ENCODE measurements at regions not wholly inside any gene's neighbourhood (a gene's known extent, or its start where the extent isn't known, plus 50 kb on each side); places are given as distances from the start of the nearest gene placed in this dataset.

DNA sequence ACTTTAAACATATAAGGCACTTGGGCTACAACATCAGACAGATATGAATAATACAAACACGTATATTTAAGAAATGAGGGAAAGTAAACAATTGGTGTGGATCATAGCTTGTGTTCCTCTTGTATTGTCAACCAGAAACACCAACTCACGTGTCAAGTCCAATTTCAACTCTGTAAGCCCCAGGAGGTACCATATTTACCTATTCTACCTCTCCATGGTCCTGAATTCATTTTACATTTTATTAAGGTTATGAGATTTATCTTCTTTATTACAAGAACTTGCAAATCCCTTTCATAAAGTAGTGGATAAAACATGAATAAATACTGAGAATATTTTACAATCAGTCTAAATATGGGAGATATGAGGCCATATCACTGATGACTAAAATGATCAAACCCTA is 501.6 kb downstream of the MAT2B start:
- H4K20me1 ChIP-seq (ENCODE audit: insufficient read depth, low read length): no peaks in the 10 kb centered on the region
- CTCF ChIA-PET (ENCODE audit: unreplicated experiment): no interaction called here
- no peak overlapping the region for H3K27ac ChIP-seq (ENCODE audit: low read depth, low read length, poor library complexity, severe bottlenecking)
- no TSS peak for BruUV-seq (replicated peaks)
- no peaks in the 10 kb centered on the region for H3K36me3 ChIP-seq (ENCODE audit: insufficient read depth, low read length)
- no peaks in the 10 kb centered on the region for H3K79me2 ChIP-seq (ENCODE audit: insufficient read depth, low read depth, low read length)
- DNase-seq (ENCODE audit: low spot score): no peak
- H3K9me2 ChIP-seq (ENCODE audit: insufficient read depth, low read length): no peaks in the 10 kb centered on the region
- no peak overlapping the region for H3K4me2 ChIP-seq (ENCODE audit: low read length)
- H3K4me3 ChIP-seq (ENCODE audit: low read depth, low read length, poor library complexity, severe bottlenecking): no peak overlapping the region
- no peak overlapping the region for H2AFZ ChIP-seq (ENCODE audit: low read length)
- intact Hi-C loops (cut with micrococcal nuclease; ENCODE audit: unreplicated experiment): loop anchor here (5.0 kb wide), 1 partner anchor 445 kb away; no protein-coding TSS in a partner anchor
- TF ChIP-seq EZH2phosphoT487 (IDR thresholded peaks at IDR 0.05; ENCODE audit: borderline replicate concordance, low read depth, low read length) (no peak), CTCF (conservative IDR thresholded peaks at IDR 0.05; ENCODE audit: low read length) (no peak)
- H3K9me3 ChIP-seq (ENCODE audit: low read length): no peaks in the 10 kb centered on the region
- POLR2A ChIA-PET: no interaction called here
- no peaks in the 10 kb centered on the region for H3K4me1 ChIP-seq (ENCODE audit: insufficient read depth, low read length, poor library complexity, severe bottlenecking)

DNA sequence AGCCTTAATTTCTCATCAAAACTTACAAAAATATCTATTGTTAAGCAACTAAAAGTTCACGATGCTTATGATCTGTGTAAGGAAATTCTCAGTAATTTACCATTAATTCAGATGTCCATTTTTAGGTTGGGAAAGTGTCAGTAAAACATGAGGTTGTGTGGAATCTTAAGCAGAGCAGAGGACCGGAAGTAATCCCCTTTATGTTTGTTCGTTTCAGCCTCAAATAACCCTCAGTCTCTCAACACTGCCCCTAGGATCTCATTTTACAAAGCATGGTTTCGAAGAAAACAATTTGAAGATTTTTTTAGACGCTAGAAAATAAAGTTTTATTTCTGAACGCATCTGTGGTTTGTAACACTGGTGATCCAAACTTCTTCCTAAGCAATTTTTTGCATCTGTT is 504.2 kb downstream of the MAT2B start:
- TF ChIP-seq EZH2phosphoT487 (IDR thresholded peaks at IDR 0.05; ENCODE audit: borderline replicate concordance, low read depth, low read length) (no peak), CTCF (conservative IDR thresholded peaks at IDR 0.05; ENCODE audit: low read length) (no peak)
- intact Hi-C loops (cut with micrococcal nuclease; ENCODE audit: unreplicated experiment): loop anchor here (5.0 kb wide), 2 partner anchors 447 to 1198 kb away; no protein-coding TSS in a partner anchor
- H2AFZ ChIP-seq (ENCODE audit: low read length): no peak overlapping the region
- no peak overlapping the region for H3K27ac ChIP-seq (ENCODE audit: low read depth, low read length, poor library complexity, severe bottlenecking)
- H3K4me1 ChIP-seq (ENCODE audit: insufficient read depth, low read length, poor library complexity, severe bottlenecking): peaks cover 4% of the 10 kb centered on the region
- H3K79me2 ChIP-seq (ENCODE audit: insufficient read depth, low read depth, low read length): no peaks in the 10 kb centered on the region
- ChIA-PET CTCF (ENCODE audit: unreplicated experiment) (no interaction called here), POLR2A (no interaction called here)
- H3K4me2 ChIP-seq (ENCODE audit: low read length): no peak overlapping the region
- H3K36me3 ChIP-seq (ENCODE audit: insufficient read depth, low read length): no peaks in the 10 kb centered on the region
- DNase-seq (ENCODE audit: low spot score): no peak
- no peaks in the 10 kb centered on the region for H3K9me3 ChIP-seq (ENCODE audit: low read length)
- H4K20me1 ChIP-seq (ENCODE audit: insufficient read depth, low read length): no peaks in the 10 kb centered on the region
- no TSS peak for BruUV-seq (replicated peaks)
- H3K9me2 ChIP-seq (ENCODE audit: insufficient read depth, low read length): no peaks in the 10 kb centered on the region
- no peak overlapping the region for H3K4me3 ChIP-seq (ENCODE audit: low read depth, low read length, poor library complexity, severe bottlenecking)

DNA sequence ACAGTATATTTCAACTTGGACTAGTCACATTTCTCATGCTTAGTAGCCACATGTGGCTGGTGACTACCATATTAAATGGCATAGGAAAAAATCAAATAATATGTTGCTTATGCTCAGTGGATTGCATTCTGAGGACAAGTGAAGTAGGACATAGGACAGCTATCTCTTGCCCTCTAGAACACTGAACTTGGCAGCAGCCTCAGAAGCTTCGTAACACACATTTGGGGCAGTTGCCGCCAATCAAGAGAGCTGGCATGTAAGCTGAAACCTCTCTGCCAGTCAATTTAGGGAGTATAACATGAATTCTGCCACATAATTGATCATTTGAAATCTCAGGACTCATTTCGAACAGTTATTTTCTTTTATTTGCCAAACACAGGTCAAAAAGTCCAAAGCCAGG is 505.5 kb downstream of the MAT2B start:
- CTCF ChIA-PET (ENCODE audit: unreplicated experiment): no interaction called here
- DNase-seq (ENCODE audit: low spot score): no peak
- Histone ChIP-seq H3K9me2 (ENCODE audit: insufficient read depth, low read length) (no peaks in the 10 kb centered on the region), H2AFZ (ENCODE audit: low read length) (no peak overlapping the region), H3K27ac (ENCODE audit: low read depth, low read length, poor library complexity, severe bottlenecking) (no peak overlapping the region), H4K20me1 (ENCODE audit: insufficient read depth, low read length) (no peaks in the 10 kb centered on the region), H3K79me2 (ENCODE audit: insufficient read depth, low read depth, low read length) (no peaks in the 10 kb centered on the region), H3K4me2 (ENCODE audit: low read length) (no peak overlapping the region), H3K4me1 (ENCODE audit: insufficient read depth, low read length, poor library complexity, severe bottlenecking) (peaks cover 4% of the 10 kb centered on the region), H3K4me3 (ENCODE audit: low read depth, low read length, poor library complexity, severe bottlenecking) (no peak overlapping the region), H3K36me3 (ENCODE audit: insufficient read depth, low read length) (no peaks in the 10 kb centered on the region), H3K9me3 (ENCODE audit: low read length) (no peaks in the 10 kb centered on the region)
- BruUV-seq (replicated peaks): no TSS peak
- intact Hi-C loops (cut with micrococcal nuclease; ENCODE audit: unreplicated experiment): loop anchor here (5.0 kb wide), 1 partner anchor 1196 kb away; no protein-coding TSS in a partner anchor
- POLR2A ChIA-PET: no interaction called here
- TF ChIP-seq EZH2phosphoT487 (IDR thresholded peaks at IDR 0.05; ENCODE audit: borderline replicate concordance, low read depth, low read length) (no peak), CTCF (conservative IDR thresholded peaks at IDR 0.05; ENCODE audit: low read length) (no peak)
